Vagina (tissue), 2 donors: ENCODE measurements at regions not wholly inside any gene's neighbourhood (a gene's known extent, or its start where the extent isn't known, plus 50 kb on each side); places are given as distances from the start of the nearest gene placed in this dataset.

Experiments
- POLR2A ChIP-seq, 2 donors: fragments of 450-650 bp; IDR thresholded peaks; one replicate each; pipeline ENCODE4 v1.6.1; 2017; ENCODE audit warnings: antibody characterized with exemption in 2 of 2, mild to moderate bottlenecking in 2 of 2, moderate library complexity in 2 of 2
- POLR2AphosphoS5 ChIP-seq, 2 donors: sonication (generic); formaldehyde crosslinking; IDR thresholded peaks; one replicate each; pipeline ENCODE4 v1.9.0; 2017; ENCODE audit warnings: antibody characterized with exemption in 2 of 2, mild to moderate bottlenecking in 2 of 2, low read depth in 1 of 2; ENCODE audit not compliant: insufficient read depth in 1 of 2
- TF ChIP-seq, protein P1 (sequence below), 3 experiments: fragments of 450-650 bp in 2 of 3; fragments of 200-600 bp in 1 of 3; sonication (generic) in 1 of 3; IDR thresholded peaks; one replicate each; pipeline ENCODE4 v1.5.1; 2017 to 2019; ENCODE audit warnings: antibody characterized with exemption in 3 of 3, mild to moderate bottlenecking in 2 of 3, moderate library complexity in 2 of 3

DNA sequence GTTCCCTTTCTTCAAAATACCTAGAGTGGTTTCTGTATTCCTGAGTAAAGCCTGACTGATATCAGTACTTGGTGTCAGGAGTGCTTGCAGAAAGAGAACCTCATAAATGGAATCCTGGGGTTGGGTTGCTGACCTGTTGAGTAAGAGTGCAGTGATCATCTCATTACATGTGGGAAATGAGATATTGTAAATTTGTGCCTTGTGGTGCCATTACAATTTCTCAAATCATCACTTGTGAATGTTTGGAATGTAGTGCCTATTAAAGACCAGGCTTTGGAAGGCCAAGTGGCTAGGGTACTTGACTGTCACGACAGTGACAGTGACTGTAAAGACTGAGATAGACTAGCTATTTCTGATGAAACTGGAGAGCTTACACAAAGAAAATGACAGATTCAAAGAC lies 176.7 kb upstream of the CTTNBP2NL start:
- TF ChIP-seq, protein P1, sequence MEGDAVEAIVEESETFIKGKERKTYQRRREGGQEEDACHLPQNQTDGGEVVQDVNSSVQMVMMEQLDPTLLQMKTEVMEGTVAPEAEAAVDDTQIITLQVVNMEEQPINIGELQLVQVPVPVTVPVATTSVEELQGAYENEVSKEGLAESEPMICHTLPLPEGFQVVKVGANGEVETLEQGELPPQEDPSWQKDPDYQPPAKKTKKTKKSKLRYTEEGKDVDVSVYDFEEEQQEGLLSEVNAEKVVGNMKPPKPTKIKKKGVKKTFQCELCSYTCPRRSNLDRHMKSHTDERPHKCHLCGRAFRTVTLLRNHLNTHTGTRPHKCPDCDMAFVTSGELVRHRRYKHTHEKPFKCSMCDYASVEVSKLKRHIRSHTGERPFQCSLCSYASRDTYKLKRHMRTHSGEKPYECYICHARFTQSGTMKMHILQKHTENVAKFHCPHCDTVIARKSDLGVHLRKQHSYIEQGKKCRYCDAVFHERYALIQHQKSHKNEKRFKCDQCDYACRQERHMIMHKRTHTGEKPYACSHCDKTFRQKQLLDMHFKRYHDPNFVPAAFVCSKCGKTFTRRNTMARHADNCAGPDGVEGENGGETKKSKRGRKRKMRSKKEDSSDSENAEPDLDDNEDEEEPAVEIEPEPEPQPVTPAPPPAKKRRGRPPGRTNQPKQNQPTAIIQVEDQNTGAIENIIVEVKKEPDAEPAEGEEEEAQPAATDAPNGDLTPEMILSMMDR (IDR thresholded peaks at IDR 0.05) = no peak
- TF ChIP-seq POLR2AphosphoS5 (IDR thresholded peaks at IDR 0.05; ENCODE audit: insufficient read depth in 1 of 2, low read depth in 1 of 2) (no peak), POLR2A (IDR thresholded peaks at IDR 0.05) (no peak)
